GM12864 (cell line): ENCODE measurements at regions not wholly inside any gene's neighbourhood (a gene's known extent, or its start where the extent isn't known, plus 50 kb on each side); places are given as distances from the start of the nearest gene placed in this dataset.

Experiments
- DNase-seq: peaks from one replicate; pipeline ENCODE4 v3.0.0-alpha.2; 2011; ENCODE audit warnings: low read depth
- H3K4me3 ChIP-seq: 2 replicates; pipeline ENCODE4 v1.5.1; 2011; ENCODE audit warnings: mild to moderate bottlenecking, low read depth, low read length, control low read depth
- CTCF ChIP-seq: IDR thresholded peaks from 2 replicates; pipeline ENCODE4 v1.5.1; 2011; ENCODE audit warnings: low read depth, mild to moderate bottlenecking, moderate library complexity, low read length, control low read depth, inconsistent platforms; ENCODE audit errors: missing control alignments

GRCh38 chr4:147345662-147346061 lies 135.2 kb upstream of the EDNRA start:
- no peak for TF ChIP-seq CTCF
- no peak overlapping the region for H3K4me3 ChIP-seq
- DNase-seq = no peak

- no peak for TF ChIP-seq CTCF
- DNase-seq = no peak
- H3K4me3 ChIP-seq = no peak overlapping the region
Observed at GRCh38 chr4:147347217-147347616, 133.7 kb upstream of the EDNRA start.

GRCh38 chr4:147349193-147349592 lies 131.7 kb upstream of the EDNRA start:
- H3K4me3 ChIP-seq = no peak overlapping the region
- TF ChIP-seq CTCF = no peak
- no peak for DNase-seq

GRCh38 chr4:147351083-147351787 lies 129.7 kb upstream of the EDNRA start:
- no peak overlapping the region for H3K4me3 ChIP-seq
- TF ChIP-seq CTCF = no peak
- DNase-seq = no peak

- no peak overlapping the region for H3K4me3 ChIP-seq
- no peak for TF ChIP-seq CTCF
- no peak for DNase-seq
Observed at GRCh38 chr4:147354237-147354636, 126.7 kb upstream of the EDNRA start.

- no peak overlapping the region for H3K4me3 ChIP-seq
- no peak for TF ChIP-seq CTCF
- no peak for DNase-seq
Observed at GRCh38 chr4:147355032-147355656, 125.8 kb upstream of the EDNRA start.

- H3K4me3 ChIP-seq = no peak overlapping the region
- no peak for DNase-seq
- no peak for TF ChIP-seq CTCF
Observed at GRCh38 chr4:147355847-147356246, 125.0 kb upstream of the EDNRA start.
